HG03442 (cell line): ENCODE measurements at regions not wholly inside any gene's neighbourhood (a gene's known extent, or its start where the extent isn't known, plus 50 kb on each side); places are given as distances from the start of the nearest gene placed in this dataset.

Source experiments
- ATAC-seq: cut with Tn5 transposase; IDR thresholded peaks from one replicate; pipeline ENCODE4 v1.9.1; 2021; ENCODE audit warnings: mild to moderate bottlenecking, moderate library complexity; ENCODE audit not compliant: unreplicated experiment

DNA sequence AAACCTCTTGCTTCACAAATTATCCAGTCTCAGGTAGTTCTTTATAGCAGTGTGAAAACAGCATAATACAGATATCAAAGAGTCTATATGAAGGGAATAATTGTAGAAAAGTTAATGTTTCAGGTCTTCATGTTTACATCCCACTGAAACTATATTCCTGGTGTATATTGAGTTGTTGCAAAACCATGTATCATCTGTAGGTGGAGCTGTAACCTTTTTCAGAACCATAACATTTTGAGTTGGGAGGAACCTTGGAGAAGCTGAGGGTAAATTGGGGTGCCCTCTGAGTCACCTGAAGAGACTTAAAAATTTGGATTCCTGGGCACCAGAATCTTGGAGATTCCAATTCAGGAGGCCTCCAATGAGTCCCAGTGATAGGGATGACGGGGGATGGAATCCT is 51.9 kb upstream of the TAPT1 start:
- no peak for ATAC-seq
